NB4 (cell line): ENCODE measurements at regions not wholly inside any gene's neighbourhood (a gene's known extent, or its start where the extent isn't known, plus 50 kb on each side); places are given as distances from the start of the nearest gene placed in this dataset.

Source experiments
- DNase-seq: peaks from one replicate; pipeline ENCODE4 v3.0.0; 2010; ENCODE audit warnings: low read depth
- H3K4me3 ChIP-seq: one replicate; pipeline ENCODE4 v1.5.1; 2011; ENCODE audit warnings: mild to moderate bottlenecking, low read depth, low read length, moderate library complexity
- MYC ChIP-seq: IDR thresholded peaks from 2 replicates; pipeline ENCODE4 v1.6.1; 2011; ENCODE audit warnings: low read depth, low read length
- POLR2A ChIP-seq: IDR thresholded peaks from 2 replicates; pipeline ENCODE4 v1.6.1; 2011; ENCODE audit warnings: mild to moderate bottlenecking; ENCODE audit not compliant: insufficient read length; ENCODE audit errors: extremely low read depth
- TF ChIP-seq, protein P1 (sequence below): IDR thresholded peaks from 2 replicates; pipeline ENCODE4 v1.6.1; 2011; ENCODE audit warnings: low read depth, low read length
- TF ChIP-seq, protein P2 (sequence below): IDR thresholded peaks from one replicate; pipeline ENCODE4 v1.5.1; 2012; ENCODE audit warnings: low read depth, low read length

DNA sequence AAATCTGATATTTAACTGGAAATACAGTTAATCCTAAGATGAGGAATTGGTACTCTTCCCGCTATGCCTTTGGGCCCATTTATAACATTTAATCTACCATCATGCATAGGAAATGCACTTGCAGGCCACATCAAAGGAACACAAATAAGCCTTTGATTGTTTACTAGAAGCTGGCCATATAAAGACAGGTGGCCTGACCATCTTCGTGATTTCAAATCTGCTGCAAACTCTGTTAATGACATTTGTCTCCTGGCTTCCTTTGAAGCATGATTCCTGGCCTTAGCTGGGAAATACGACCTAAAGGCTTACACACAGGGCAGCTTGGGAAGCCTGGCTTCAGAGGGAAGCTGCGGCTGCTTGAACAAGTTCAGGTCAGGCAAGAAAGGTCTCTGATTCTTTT lies 552.1 kb downstream of the CDH26 start:
- H3K4me3 ChIP-seq = no peak overlapping the region
- no peak for DNase-seq

DNA sequence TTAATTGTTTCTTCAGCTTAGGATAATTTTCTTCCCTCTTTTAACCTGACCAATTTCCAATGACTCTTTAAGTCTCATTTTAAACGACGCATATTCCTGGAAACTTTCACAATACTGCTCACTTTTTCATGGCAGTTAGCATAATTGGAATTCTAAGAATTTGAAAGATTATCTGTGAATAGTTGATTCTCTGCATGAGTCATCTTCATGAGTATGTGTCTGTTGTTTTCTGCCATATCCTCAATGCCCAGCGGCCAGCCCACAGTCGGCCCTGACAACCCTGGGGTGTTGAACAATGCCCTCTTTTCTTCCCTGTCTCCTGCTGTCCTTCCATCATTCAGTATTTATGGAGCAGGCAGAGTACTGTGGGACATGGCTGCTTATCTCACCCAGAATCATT lies 554.2 kb downstream of the CDH26 start:
- H3K4me3 ChIP-seq = no peak overlapping the region
- TF ChIP-seq, protein P1, sequence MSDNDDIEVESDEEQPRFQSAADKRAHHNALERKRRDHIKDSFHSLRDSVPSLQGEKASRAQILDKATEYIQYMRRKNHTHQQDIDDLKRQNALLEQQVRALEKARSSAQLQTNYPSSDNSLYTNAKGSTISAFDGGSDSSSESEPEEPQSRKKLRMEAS = no peak
- TF ChIP-seq MYC = no peak
- no peak for TF ChIP-seq POLR2A
- TF ChIP-seq, protein P2, sequence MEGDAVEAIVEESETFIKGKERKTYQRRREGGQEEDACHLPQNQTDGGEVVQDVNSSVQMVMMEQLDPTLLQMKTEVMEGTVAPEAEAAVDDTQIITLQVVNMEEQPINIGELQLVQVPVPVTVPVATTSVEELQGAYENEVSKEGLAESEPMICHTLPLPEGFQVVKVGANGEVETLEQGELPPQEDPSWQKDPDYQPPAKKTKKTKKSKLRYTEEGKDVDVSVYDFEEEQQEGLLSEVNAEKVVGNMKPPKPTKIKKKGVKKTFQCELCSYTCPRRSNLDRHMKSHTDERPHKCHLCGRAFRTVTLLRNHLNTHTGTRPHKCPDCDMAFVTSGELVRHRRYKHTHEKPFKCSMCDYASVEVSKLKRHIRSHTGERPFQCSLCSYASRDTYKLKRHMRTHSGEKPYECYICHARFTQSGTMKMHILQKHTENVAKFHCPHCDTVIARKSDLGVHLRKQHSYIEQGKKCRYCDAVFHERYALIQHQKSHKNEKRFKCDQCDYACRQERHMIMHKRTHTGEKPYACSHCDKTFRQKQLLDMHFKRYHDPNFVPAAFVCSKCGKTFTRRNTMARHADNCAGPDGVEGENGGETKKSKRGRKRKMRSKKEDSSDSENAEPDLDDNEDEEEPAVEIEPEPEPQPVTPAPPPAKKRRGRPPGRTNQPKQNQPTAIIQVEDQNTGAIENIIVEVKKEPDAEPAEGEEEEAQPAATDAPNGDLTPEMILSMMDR = no peak
- DNase-seq = no peak

More for the DNA sequence above, 552.1 kb downstream of the CDH26 start:
- TF ChIP-seq MYC = no peak
- TF ChIP-seq, protein P2 = no peak
- TF ChIP-seq, protein P1 = no peak

DNA sequence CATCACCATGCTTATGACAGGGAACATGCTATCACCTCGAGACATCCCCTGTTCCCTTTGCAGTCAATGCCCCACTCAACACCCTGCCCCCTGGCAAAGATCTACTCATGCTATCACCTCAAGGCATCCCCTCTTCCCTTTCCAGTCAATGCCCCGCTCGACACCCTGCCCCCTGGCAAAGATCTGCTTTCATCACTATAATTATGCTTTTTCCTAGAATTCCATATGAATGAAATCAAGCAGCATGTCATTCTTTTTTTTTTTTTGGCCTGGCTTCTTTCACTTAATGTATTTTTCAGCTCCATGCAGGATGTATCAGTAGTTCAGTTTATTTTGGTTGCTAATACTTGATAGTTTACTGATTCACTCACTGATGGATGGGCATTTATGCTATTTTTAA lies 554.9 kb downstream of the CDH26 start:
- no peak for DNase-seq
- TF ChIP-seq MYC (no peak), POLR2A (no peak)
- TF ChIP-seq, protein P2 = no peak
- TF ChIP-seq, protein P1 = no peak
- H3K4me3 ChIP-seq = no peak overlapping the region

DNA sequence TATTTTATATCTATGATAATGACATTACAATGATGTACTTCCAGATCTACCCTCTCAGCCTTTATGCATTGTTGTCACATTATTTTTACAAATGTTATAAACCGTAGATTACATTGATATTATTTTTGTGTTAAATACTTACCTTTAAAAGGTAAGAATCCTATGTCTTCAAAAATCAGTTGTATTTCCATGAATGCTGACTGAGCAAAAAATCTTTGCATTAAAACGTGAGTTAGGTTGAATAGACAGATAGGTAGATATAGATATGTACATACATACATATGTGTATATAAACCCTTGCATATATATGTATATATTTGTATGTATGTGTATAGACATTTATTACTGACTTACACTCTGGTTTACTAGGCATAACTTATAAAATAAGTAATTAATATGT lies 558.2 kb downstream of the CDH26 start:
- no peak overlapping the region for H3K4me3 ChIP-seq
- DNase-seq = no peak
- no peak for TF ChIP-seq POLR2A
- TF ChIP-seq, protein P2 = no peak
- no peak for TF ChIP-seq MYC
- TF ChIP-seq, protein P1 = no peak

DNA sequence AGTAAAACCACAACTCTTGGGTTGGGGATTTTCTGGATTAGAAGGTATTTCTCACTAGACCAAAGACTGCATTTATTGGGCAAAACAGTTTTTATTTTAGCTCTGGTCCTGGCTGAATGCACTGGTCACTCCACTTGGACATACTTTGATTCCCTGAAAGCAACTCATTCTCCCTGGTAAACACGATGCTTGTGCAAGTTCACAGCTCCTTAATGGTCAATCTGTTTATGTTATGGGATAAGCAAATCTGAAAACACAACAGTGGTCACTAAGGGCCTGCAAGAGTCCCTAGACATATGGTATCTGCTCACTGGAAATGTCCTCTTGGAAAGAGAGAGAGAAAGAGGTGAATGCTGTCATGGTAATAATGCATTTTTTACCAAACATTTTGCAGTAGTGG lies 559.8 kb downstream of the CDH26 start:
- no peak for DNase-seq
- no peak overlapping the region for H3K4me3 ChIP-seq
- TF ChIP-seq, protein P1 = no peak
- TF ChIP-seq, protein P2 = no peak
- TF ChIP-seq MYC (no peak), POLR2A (no peak)

DNA sequence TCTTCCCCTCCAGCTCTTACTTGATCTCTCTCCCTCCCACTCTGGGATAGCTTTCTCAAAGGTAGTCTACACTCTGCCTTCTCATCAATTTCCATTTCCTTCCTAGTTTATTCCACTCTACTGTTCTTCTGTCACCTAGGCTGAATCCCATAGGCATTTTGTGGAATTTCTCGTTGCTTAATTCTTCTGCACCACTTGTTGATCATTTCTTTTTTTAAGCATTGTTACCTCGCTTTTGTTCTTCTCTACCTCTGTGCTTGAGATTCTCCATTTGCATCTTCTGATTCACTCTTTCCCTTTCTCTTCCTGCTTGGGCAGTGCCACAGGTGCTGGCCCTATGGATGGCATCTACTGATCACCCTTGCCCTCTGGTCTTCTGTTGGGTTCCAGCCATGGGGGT lies 567.2 kb downstream of the CDH26 start:
- no peak overlapping the region for H3K4me3 ChIP-seq
- TF ChIP-seq, protein P2 = no peak
- TF ChIP-seq MYC (no peak), POLR2A (no peak)
- TF ChIP-seq, protein P1 = no peak
- DNase-seq = no peak
